ENCODE measurements at regions not wholly inside any gene's neighbourhood (a gene's known extent, or its start where the extent isn't known, plus 50 kb on each side); places are given as distances from the start of the nearest gene placed in this dataset.

DNA sequence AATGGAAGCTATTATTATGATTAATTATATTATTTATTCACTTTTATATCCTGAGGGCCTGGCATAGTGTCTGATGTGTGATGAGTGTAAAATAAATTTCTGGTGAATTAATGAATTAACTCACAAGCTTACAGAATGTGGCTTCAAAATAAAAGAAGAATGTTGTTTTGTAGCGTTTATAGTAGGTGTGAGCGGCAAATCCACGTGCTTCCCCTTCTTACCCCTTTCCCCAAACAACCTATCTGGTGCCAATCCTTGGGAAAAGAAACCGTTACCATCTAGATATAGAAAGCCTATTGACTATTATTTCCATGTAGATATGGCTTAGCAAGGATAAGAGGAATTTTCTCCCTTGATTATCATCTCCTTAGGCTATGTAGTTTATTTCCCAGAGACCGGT lies 144.6 kb upstream of the CITED2 start:
- TF ChIP-seq, protein P1, sequence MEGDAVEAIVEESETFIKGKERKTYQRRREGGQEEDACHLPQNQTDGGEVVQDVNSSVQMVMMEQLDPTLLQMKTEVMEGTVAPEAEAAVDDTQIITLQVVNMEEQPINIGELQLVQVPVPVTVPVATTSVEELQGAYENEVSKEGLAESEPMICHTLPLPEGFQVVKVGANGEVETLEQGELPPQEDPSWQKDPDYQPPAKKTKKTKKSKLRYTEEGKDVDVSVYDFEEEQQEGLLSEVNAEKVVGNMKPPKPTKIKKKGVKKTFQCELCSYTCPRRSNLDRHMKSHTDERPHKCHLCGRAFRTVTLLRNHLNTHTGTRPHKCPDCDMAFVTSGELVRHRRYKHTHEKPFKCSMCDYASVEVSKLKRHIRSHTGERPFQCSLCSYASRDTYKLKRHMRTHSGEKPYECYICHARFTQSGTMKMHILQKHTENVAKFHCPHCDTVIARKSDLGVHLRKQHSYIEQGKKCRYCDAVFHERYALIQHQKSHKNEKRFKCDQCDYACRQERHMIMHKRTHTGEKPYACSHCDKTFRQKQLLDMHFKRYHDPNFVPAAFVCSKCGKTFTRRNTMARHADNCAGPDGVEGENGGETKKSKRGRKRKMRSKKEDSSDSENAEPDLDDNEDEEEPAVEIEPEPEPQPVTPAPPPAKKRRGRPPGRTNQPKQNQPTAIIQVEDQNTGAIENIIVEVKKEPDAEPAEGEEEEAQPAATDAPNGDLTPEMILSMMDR (IDR thresholded peaks at IDR 0.05; ENCODE audit: insufficient read depth, low read depth, low read length), result no peak
- TF ChIP-seq EZH2 (IDR thresholded peaks at IDR 0.05; ENCODE audit: insufficient read depth, low read length), result no peak
